Fibroblast of lung (primary cell): ENCODE measurements at regions not wholly inside any gene's neighbourhood (a gene's known extent, or its start where the extent isn't known, plus 50 kb on each side); places are given as distances from the start of the nearest gene placed in this dataset.

Experiments used
- EZH2 ChIP-seq: IDR thresholded peaks from 2 replicates; pipeline ENCODE4 v1.5.1; 2012; ENCODE audit warnings: low read length, control low read depth, mild to moderate bottlenecking; ENCODE audit errors: missing control alignments
- TF ChIP-seq, protein P1 (sequence below), 2 donors: IDR thresholded peaks in 1 of 2; conservative IDR thresholded peaks in 1 of 2; 1 replicate in 1 of 2; 2 replicates in 1 of 2; pipeline ENCODE4 v1.5.1; 2011 to 2012; ENCODE audit warnings: low read length in 2 of 2, control low read depth in 1 of 2, inconsistent platforms in 1 of 2, low read depth in 1 of 2, mild to moderate bottlenecking in 1 of 2

DNA sequence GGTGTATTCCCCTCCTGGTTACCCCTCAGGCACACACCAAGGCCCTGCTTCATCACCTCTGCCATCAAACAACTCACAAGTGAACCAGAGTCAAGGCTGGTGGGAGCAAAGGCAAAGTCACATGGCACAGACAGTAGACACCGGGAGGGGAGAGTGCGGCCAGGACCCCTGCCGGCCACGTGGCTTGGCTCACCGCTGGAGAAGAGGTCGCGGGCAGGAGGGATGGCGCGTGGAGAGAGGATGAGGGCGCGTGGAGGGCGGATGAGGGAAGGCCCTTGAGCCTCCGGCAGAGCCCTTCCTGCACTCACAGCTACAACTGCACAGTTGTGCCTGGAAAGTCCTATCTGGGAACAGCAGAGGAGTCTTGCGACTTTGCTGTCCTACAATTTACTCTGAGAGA is 104.2 kb upstream of the ADRA2C start:
- TF ChIP-seq EZH2, result no peak
- TF ChIP-seq, protein P1, sequence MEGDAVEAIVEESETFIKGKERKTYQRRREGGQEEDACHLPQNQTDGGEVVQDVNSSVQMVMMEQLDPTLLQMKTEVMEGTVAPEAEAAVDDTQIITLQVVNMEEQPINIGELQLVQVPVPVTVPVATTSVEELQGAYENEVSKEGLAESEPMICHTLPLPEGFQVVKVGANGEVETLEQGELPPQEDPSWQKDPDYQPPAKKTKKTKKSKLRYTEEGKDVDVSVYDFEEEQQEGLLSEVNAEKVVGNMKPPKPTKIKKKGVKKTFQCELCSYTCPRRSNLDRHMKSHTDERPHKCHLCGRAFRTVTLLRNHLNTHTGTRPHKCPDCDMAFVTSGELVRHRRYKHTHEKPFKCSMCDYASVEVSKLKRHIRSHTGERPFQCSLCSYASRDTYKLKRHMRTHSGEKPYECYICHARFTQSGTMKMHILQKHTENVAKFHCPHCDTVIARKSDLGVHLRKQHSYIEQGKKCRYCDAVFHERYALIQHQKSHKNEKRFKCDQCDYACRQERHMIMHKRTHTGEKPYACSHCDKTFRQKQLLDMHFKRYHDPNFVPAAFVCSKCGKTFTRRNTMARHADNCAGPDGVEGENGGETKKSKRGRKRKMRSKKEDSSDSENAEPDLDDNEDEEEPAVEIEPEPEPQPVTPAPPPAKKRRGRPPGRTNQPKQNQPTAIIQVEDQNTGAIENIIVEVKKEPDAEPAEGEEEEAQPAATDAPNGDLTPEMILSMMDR (conservative IDR thresholded peaks at IDR 0.05 in 1 of 2, IDR thresholded peaks at IDR 0.05 in 1 of 2; ENCODE audit: low read depth in 1 of 2, low read length in 2 of 2), result no peak
